AG10803 (cell line): ENCODE measurements at regions not wholly inside any gene's neighbourhood (a gene's known extent, or its start where the extent isn't known, plus 50 kb on each side); places are given as distances from the start of the nearest gene placed in this dataset.

Experiments
- DNase-seq: peaks from one replicate; pipeline ENCODE4 v3.0.0; 2010; ENCODE audit warnings: low read depth
- H3K4me3 ChIP-seq: 2 replicates; pipeline ENCODE4 v1.5.1; 2011; ENCODE audit warnings: mild to moderate bottlenecking, low read length, control low read depth
- TF ChIP-seq, protein P1 (sequence below): conservative IDR thresholded peaks from 2 replicates; pipeline ENCODE4 v1.5.1; 2011; ENCODE audit warnings: mild to moderate bottlenecking, low read length, control low read depth, inconsistent platforms

DNA sequence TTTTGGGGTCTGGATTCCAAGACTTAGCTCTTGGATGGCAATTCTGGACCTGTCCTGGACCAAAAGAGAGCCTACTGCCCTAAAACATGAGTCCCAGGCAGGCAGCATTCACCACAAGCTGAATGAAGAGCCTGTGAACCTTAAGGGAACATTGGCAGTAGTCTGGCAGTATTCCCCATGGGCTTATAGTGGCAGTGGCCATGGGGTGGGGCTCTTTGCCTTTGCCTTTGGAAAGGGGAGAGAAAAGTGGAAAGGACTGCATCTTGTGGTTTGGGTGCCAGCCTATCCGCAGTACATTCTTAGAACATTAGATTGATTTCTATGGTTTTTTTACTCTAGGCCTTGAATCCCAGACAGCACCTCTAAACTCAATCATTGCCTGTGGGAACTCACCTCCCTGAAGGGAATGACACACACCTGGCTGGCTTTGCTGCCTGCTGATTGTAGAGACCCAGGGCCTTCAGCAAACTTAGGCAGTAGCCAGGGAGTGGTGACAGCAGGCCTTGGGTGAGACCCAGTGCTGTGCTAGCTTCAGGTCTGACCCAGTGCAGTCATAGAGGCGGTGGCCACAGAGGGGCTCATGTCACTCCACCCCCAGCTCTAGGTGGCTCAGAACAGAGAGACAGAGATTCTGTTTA, 216.3 kb downstream of the CETN3 start:
- no peak for DNase-seq
- TF ChIP-seq, protein P1, sequence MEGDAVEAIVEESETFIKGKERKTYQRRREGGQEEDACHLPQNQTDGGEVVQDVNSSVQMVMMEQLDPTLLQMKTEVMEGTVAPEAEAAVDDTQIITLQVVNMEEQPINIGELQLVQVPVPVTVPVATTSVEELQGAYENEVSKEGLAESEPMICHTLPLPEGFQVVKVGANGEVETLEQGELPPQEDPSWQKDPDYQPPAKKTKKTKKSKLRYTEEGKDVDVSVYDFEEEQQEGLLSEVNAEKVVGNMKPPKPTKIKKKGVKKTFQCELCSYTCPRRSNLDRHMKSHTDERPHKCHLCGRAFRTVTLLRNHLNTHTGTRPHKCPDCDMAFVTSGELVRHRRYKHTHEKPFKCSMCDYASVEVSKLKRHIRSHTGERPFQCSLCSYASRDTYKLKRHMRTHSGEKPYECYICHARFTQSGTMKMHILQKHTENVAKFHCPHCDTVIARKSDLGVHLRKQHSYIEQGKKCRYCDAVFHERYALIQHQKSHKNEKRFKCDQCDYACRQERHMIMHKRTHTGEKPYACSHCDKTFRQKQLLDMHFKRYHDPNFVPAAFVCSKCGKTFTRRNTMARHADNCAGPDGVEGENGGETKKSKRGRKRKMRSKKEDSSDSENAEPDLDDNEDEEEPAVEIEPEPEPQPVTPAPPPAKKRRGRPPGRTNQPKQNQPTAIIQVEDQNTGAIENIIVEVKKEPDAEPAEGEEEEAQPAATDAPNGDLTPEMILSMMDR: no peak
- H3K4me3 ChIP-seq: no peak overlapping the region

DNA sequence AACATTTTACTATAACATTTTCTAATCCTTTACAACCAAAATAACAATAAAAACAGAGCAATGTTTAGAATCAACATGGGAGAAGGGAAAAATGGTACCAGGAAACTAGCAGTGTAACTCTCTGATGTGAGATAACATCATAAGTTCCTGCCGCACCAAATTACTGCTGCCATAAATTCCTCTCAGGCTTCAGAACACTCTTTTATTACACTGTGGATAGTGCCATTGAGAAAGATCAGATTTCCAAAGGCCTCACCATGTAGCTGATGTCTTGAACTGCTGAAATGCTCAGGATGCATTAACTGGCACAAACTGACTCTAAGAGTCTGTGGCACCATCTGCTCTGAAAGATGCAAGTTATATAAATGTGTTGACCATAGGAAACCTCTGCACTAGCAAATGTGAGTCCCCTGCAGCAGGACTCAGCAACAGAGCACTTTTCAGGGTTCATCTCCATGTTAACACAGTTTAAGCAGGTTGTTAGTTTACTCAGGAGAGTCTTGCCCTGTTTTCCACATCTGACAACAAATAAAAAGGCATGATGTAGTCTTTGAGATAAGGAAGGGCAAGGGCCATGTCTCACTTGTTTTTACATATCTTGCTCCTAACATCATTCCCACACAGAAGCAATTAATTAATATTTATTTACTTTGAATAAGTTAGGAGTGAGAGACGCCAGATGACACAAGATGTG, 218.1 kb downstream of the CETN3 start:
- TF ChIP-seq, protein P1: no peak
- no peak for DNase-seq
- no peak overlapping the region for H3K4me3 ChIP-seq

DNA sequence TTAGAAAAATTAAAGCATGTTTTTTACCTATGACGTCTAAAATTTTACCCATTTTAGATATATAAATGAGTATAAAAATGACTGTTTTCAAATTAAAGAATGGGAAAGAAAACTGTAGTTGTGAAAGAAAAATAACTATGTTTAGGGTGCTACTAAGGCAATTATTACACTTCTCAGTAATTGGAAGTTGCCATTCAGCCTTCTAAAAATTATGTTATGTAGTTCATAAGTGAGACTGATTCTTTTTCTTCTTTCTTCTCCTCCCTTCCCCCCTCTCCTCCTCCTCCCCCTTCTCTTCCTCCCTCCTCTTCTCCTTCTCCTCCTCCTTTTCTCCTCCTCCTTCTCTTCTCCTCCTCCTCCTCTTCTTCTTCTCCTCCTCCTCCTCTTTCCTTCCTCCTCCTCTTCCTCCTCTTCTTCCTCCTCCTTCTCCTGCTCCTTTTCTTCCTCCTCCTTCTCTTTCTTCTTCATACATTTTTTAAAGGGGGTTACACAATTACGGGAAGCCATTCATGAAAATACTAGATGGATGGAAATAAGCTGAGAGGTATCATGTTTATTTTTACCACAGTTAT, 223.6 kb downstream of the CETN3 start:
- TF ChIP-seq, protein P1: no peak
- no peak overlapping the region for H3K4me3 ChIP-seq
- no peak for DNase-seq

DNA sequence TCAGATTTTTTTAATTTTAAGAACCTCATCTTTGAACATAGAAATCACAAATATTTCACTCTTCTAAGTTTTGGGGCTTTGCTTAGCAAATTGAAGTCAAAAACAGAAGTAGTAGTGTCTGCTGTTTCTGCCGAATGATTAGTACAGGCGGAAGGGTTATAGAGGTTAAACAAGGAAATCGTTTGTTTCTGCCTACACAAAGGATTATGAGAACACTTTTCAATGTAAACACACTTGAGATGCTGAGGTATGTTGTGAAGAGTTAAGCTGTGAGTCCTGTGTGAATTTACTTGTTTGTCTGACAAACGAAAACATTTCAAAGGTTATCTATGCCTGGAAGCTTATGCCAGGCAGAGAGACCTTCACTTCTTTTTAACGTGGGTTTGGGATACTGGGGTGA, 224.8 kb downstream of the CETN3 start:
- no peak for DNase-seq
- H3K4me3 ChIP-seq: no peak overlapping the region

DNA sequence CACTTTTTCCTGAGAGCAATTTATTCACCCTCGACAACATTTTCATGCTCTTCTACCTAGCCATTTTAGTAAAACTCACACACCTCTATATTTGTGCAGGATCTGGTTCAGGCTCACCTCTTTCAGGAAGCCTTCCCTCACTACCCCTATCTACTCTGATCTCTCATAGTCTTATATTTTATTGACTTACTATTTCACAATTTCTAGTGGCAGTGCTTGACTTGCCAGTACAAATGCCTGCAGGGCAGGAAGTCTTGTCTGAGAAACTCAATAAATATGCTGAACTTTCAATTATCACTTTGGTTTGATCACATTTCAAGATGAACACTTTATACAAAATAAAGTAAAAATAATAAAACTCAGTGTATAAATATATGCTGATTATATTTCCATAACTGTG, 226.8 kb downstream of the CETN3 start:
- no peak overlapping the region for H3K4me3 ChIP-seq
- TF ChIP-seq, protein P1: no peak
- DNase-seq: no peak

More for the DNA sequence above, 224.8 kb downstream of the CETN3 start:
- TF ChIP-seq, protein P1: no peak

DNA sequence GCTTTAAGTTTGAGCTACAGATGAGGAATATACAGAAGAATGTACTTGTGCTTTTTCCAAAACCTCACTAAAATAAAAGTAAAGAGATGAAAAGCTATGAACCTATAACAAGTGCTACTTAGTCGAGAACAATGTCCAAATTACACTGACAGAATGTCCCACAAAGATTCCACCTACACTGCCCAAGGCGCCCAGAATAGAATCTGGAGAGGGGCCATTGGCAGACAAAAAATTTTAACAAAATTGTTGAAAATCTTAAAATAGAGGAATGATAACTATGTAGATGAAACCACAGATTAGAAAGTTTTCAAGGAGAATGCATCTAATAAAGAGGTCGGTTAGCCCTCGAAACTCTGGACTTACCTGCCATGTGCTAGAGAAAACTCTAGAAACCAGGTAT, 235.3 kb downstream of the CETN3 start:
- TF ChIP-seq, protein P1: no peak
- DNase-seq: no peak

More for the DNA sequence above, 235.3 kb downstream of the CETN3 start:
- no peak overlapping the region for H3K4me3 ChIP-seq
